Ishikawa (cell line): ENCODE measurements at regions not wholly inside any gene's neighbourhood (a gene's known extent, or its start where the extent isn't known, plus 50 kb on each side); places are given as distances from the start of the nearest gene placed in this dataset.

Experiments used
- CEBPB ChIP-seq: IDR thresholded peaks from 2 replicates; pipeline ENCODE4 v1.6.1; 2012
- CREB1 ChIP-seq: IDR thresholded peaks from 2 replicates; pipeline ENCODE4 v1.6.1; 2012; ENCODE audit warnings: low read depth
- EGR1 ChIP-seq: IDR thresholded peaks from 2 replicates; pipeline ENCODE4 v1.6.1; 2012
- EP300 ChIP-seq: IDR thresholded peaks from 2 replicates; pipeline ENCODE4 v1.6.1; 2012; ENCODE audit warnings: borderline replicate concordance
- FOXM1 ChIP-seq: IDR thresholded peaks from 2 replicates; pipeline ENCODE4 v1.6.1; 2012; ENCODE audit warnings: low read depth, borderline replicate concordance
- MAX ChIP-seq: IDR thresholded peaks from 2 replicates; pipeline ENCODE4 v1.6.1; 2012
- NFIC ChIP-seq: IDR thresholded peaks from 2 replicates; pipeline ENCODE4 v1.6.1; 2012
- RAD21 ChIP-seq: IDR thresholded peaks from 2 replicates; pipeline ENCODE4 v1.6.1; 2012; ENCODE audit warnings: low read depth
- REST ChIP-seq: IDR thresholded peaks from 2 replicates; pipeline ENCODE4 v1.6.1; 2012; ENCODE audit warnings: low read depth, mild to moderate bottlenecking
- TAF1 ChIP-seq: IDR thresholded peaks from 2 replicates; pipeline ENCODE4 v1.6.1; 2012; ENCODE audit warnings: low read depth, mild to moderate bottlenecking
- TCF12 ChIP-seq: IDR thresholded peaks from 2 replicates; pipeline ENCODE4 v1.6.1; 2012; ENCODE audit warnings: low read depth
- TEAD4 ChIP-seq: IDR thresholded peaks from 2 replicates; pipeline ENCODE4 v1.6.1; 2012
- USF1 ChIP-seq: IDR thresholded peaks from 2 replicates; pipeline ENCODE4 v1.6.1; 2012
- YY1 ChIP-seq: IDR thresholded peaks from 2 replicates; pipeline ENCODE4 v1.6.1; 2012; ENCODE audit warnings: low read depth
- ZBTB7A ChIP-seq: IDR thresholded peaks from 2 replicates; pipeline ENCODE4 v1.6.1; 2012; ENCODE audit warnings: low read depth

- no peak for TF ChIP-seq FOXM1
- no peak for TF ChIP-seq USF1
- TF ChIP-seq ZBTB7A = no peak
- no peak for TF ChIP-seq MAX
- no peak for TF ChIP-seq CEBPB
- TF ChIP-seq TCF12 = no peak
- no peak for TF ChIP-seq TEAD4
- no peak for TF ChIP-seq TAF1
- no peak for TF ChIP-seq EP300
- TF ChIP-seq YY1 = no peak
- TF ChIP-seq EGR1 = no peak
- TF ChIP-seq NFIC = no peak
- TF ChIP-seq RAD21 = no peak
- no peak for TF ChIP-seq CREB1
- no peak for TF ChIP-seq REST
Measured at GRCh38 chr1:29827237-29827750, 591.0 kb downstream of the PTPRU start.

- TF ChIP-seq ZBTB7A = no peak
- TF ChIP-seq CREB1 = no peak
- no peak for TF ChIP-seq FOXM1
- no peak for TF ChIP-seq TCF12
- no peak for TF ChIP-seq REST
- TF ChIP-seq RAD21 = no peak
- no peak for TF ChIP-seq EGR1
Measured at GRCh38 chr1:29826646-29827045, 590.3 kb downstream of the PTPRU start.

GRCh38 chr1:29825941-29826415 is 589.7 kb downstream of the PTPRU start:
- no peak for TF ChIP-seq REST
- no peak for TF ChIP-seq YY1
- no peak for TF ChIP-seq EGR1
- TF ChIP-seq CEBPB = no peak
- no peak for TF ChIP-seq USF1
- TF ChIP-seq TAF1 = no peak
- no peak for TF ChIP-seq NFIC
- TF ChIP-seq TCF12 = no peak
- no peak for TF ChIP-seq ZBTB7A
- TF ChIP-seq RAD21 = no peak
- TF ChIP-seq TEAD4 = no peak
- TF ChIP-seq CREB1 = no peak
- TF ChIP-seq FOXM1 = no peak
- no peak for TF ChIP-seq EP300
- no peak for TF ChIP-seq MAX

- TF ChIP-seq TEAD4 = no peak
- no peak for TF ChIP-seq EP300
- TF ChIP-seq USF1 = no peak
- no peak for TF ChIP-seq ZBTB7A
- no peak for TF ChIP-seq TAF1
- TF ChIP-seq FOXM1 = no peak
- no peak for TF ChIP-seq MAX
- no peak for TF ChIP-seq REST
- no peak for TF ChIP-seq NFIC
Measured at GRCh38 chr1:29825274-29825940, 589.1 kb downstream of the PTPRU start.
